ENCODE measurements at regions not wholly inside any gene's neighbourhood (a gene's known extent, or its start where the extent isn't known, plus 50 kb on each side); places are given as distances from the start of the nearest gene placed in this dataset.

DNA sequence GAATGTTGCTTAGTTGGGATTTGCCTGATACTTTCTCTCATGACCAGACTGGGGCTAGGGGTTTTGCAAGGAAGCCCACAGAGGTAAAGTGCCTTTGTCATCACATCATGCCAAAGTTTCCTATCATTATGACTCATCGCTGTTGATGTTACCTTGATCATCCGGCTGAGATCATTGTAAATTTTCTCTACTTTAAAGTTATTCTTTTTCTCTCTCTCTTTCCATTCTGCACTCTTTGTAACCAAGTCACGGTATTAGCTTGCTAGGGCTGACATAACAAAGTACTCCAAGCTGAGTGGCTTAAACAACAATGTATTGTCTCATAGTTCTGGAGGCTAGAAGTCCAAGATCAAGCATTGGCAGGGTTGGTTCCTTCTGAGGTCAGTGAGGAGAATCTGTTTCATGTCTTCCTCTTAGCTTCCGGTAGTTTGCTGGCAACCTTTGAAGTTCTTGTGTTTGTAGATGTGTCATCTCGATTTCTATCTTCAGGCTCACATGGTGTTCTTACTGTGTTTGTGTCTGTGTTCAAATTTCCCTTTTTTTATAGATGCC is 113.0 kb downstream of the DTHD1 start:
- no peak for DNase-seq (ENCODE audit: low read depth in 2 of 2)

DNA sequence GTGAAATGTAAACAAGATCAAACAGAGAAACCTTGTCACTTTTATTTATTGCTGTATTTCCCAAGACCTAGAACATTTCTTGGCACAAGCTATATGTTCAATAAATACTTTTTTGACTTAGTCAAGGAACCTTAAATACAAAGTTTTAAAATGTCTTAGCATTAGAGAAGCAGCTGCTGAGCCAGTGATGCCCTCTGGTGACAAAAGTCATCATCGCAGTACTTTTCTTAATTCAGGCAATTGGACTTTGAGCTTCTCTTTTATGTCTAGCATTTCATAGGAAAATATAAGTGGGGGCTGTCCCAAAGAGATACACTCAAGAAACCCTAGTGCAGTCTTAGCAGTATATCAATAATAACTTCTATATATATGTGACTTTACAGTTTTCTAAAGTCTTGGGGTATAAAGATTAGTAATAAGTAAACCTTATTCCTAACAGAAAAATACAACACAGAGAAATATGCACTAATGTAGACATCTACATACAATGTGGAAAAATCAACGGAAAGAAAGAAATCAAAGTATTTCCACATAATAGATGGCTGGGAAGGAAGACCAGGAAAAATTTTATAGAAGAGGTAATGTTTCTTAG is 118.4 kb downstream of the DTHD1 start:
- peak in 1 of 2 donors; percentile 22 for DNase-seq (ENCODE audit: low read depth in 2 of 2)

DNA sequence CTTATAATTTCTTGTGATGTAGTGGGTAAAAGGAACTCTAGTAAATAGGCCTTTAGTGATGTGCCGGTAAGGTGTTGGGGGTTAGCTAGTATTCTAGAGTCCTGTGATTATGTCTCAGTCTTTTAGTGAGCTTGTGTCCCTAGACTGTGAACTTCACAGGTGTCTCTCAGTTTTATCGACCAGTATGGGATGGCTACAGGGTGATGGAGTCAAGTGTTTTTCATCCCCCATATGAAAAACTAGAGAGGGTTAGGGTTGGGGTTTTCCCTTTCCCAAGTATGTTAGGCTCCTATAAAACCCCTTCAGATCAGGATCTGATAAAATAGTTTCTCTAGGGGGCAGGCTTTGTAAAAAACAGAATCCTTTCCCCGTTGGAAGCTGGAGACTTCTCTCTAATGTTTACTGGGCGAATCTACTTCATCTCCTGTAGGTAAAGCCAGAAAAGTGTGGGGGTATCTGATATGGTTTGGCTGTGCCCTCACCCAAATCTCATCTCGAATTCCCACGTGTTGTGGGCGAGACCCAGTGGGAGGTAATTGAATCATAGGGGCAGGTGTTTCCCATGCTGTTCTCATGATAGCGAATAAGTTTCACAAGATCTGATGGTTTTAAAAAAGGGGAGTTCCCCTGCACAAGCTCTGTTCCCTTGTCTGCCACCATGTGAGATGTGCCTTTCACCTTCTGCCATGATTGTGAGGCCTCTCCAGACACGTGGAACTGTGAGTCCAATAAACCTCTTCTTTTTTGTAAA is 120.8 kb downstream of the DTHD1 start:
- DNase-seq (ENCODE audit: low read depth in 2 of 2): no peak

DNA sequence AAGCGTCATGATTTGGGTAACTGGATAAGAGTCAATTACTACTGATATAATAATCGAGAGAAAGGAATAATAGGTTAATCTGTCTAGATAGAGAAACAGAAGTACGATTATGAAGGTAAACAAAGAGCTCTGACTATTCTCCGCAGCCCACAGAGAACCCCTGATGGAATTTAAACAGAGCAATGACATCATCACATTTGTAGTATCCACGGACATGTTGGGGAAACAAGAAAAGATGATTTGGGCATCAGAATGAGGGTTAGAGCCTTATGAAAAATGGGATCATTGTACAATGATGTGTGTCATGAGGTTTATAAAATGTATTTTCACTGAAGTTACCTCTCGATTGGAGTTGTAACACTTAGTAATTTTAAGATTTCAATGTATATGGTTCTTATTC is 129.9 kb downstream of the DTHD1 start:
- no peak for DNase-seq (ENCODE audit: low read depth in 2 of 2)

DNA sequence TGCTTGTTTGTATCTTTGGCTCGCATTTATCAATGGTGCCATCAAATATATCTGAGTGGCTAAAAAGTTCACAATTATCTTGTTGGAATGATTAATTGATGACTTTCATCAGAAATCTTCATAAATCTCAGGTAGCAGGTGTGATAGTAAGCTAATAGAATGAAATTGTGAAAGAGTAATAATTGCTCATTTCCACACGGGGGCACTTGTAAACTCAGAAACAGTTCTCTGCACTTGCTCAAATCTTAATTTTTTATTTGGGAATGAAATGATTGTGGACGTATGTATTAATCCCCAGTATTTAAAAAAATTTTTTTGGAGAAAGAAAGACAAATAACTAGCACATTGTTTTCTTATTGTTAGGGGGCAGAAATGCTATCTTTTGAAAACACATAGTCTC is 132.8 kb downstream of the DTHD1 start:
- DNase-seq (ENCODE audit: low read depth in 2 of 2): no peak

DNA sequence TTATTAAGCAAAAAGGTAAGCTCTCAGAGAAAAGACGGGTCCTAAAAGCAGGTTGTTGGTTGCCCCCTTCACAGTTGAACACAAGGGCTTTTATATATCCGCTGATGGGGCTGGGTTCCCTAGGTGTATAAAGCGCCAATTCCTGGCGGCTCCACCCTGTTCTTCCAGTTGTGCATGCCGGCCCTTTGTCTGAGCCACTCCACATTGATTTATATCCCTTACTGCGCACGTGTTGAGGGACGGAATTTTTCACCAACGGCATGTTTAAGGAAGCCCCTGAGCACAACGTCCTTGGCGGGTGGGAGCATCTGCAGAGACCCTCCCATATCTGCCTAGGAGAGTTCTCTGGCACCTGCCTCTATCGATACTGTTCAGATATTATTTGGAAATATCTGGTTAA is 135.7 kb downstream of the DTHD1 start:
- no peak for DNase-seq (ENCODE audit: low read depth in 2 of 2)

DNA sequence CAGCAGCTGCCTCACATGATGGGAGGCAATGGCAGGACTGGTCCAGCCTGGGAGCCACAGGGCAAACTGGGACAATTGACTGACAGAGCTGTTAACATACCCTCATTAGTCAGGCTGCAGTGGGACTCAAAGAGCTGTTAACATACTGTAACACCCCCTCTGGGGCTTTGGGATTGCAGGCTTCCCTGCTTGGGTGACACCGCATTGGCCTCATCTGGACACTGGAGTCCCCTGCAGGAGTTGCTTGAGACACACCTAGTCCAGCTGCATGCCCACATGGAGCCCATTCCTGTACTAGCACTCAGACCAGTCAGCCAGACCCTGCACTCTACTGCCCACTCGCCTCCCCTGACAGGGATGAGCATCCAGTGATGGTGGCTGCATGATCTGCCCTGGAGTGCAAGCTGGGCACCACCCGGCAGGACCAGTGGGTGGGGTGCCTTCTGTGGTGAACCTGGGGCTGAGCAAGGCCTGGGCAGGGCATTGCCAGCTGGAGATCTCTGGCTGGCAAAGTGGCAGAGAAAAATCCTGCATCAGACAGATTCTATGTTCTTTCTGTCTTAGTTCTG is 138.8 kb downstream of the DTHD1 start:
- no peak for DNase-seq (ENCODE audit: low read depth in 2 of 2)

DNA sequence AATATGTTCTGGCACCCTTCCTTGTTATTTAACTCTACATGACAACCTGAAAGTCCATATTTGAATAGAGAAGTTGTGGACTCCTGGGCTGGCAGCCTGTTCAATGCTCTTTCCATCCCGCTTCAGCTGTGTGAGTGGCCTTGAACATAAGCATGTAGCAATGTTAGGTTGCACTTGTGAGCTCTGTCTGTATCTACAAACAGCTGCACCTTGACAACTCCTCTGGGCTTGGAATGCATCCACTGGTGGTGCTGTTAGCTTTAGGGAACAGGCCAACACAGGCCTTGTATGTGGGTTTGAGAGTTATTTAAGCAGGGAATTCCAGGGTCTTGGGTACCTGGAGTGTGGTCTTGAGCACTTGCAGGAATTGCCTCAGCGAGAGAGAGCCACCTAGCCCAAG is 141.2 kb downstream of the DTHD1 start:
- DNase-seq (ENCODE audit: low read depth in 2 of 2): no peak

DNA sequence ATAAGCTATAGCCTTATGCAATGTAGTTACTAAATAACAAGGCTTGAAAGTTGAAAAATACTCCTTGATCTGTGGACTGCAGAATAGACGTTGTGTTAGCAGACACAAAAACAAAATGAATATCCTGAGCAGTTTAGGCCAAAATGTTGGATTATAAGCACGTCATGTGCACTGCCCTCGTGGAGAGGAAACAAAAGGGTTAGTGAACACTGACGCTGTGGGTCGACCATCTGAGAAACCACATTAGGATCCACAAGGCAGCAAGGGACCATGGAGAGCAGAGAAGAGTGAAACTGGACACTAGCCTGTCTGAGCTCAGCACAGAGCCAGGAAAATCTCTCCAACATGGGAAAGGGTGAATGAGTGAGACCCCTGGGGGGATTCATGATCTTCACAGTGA is 145.3 kb downstream of the DTHD1 start:
- no peak for DNase-seq (ENCODE audit: low read depth in 2 of 2)

DNA sequence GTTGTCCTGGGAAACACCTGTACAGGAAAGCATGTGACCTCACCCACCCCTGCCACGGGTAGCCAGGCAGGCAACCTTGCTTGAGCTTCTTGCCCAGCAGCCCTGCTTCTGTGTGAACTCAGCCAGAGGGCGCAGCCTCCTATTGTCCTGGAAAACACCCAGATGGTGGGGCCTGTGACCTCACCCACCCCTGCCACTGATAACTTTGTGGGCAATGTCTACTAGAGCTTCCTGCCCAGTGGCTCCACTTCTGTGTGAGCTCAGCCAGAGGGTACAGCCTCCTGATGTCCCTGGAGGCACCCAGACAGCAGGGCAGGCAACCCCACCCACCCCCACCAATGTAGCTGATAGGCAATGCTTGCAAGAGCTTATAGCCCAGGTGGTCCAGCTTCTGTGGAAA is 146.3 kb downstream of the DTHD1 start:
- DNase-seq (ENCODE audit: low read depth in 2 of 2): no peak

DNA sequence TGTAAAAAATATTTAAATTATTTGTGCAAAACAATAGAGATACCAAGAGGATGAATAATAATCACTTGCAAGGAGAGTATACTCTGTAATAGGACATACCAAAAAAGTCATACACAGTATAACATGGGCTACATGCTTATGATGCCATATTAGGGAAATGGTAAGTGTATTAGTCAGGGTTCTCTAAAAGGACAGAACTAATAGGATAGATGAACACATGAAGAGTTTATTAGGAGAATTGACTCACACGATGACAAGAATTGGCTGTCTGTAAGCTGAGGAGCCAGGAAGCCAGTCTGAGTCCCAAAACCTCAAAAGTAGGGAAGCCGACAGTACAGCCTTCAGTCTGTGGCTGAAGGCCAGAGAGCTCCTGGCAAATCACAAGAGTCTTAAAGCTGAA is 151.2 kb downstream of the DTHD1 start:
- no peak for DNase-seq (ENCODE audit: low read depth in 2 of 2)

DNA sequence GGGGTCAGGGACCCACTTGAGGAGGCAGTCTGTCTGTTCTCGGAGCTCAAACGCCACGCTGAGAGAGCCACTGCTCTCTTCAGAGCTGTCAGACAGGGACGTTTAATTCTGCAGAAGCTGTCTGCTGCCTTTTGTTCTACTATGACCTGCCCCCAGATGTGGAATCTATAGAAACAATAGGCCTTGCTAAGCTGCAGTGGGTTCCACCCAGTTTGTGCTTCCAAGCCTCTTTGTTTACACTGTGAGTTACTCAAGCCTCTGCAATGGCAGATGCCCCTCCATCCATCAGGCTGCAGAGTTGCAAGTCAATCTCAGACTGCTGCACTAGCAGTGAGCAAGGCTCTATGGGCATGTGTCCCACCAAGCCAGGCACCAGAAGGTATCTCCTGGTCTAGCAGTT is 158.1 kb downstream of the DTHD1 start:
- no peak for DNase-seq (ENCODE audit: low read depth in 2 of 2)

DNA sequence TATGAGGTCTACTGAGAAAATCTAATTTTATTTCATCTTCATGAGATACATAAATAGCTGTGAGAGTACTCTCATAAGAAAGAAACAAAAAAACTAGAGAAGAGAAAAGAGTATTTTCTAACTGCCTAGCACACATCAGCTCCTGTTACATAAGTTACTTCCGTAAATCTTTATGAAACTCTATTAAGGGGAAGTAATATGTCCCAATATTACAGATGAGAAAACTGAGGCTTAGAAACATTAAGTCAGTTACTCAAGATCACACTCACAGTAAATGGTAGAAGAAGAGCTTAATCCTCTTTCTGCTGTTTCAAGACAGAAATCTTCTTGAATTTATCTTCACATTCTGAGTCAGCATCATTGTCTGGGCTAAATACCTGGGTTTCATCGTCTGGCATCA is 164.1 kb downstream of the DTHD1 start:
- no peak for DNase-seq (ENCODE audit: low read depth in 2 of 2)

DNA sequence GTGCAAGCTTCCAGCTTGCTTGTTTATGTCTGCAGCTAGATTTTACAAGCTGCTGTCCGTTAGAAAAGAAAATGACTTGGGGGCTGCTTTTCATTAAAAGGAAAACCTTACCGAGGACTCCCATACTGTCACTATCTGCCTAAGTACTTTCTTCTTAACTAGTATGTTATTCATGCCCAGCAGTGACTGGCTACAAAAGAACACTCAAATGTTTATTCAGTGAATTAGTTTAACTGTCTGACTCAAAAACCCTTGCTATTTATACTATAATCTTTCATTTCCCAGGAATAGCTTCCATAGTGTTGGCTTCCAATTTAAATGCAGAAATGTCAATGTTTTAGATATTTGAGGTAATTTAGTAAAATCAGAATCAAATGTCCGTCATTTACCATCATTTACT is 164.9 kb downstream of the DTHD1 start:
- DNase-seq (ENCODE audit: low read depth in 2 of 2): no peak

DNA sequence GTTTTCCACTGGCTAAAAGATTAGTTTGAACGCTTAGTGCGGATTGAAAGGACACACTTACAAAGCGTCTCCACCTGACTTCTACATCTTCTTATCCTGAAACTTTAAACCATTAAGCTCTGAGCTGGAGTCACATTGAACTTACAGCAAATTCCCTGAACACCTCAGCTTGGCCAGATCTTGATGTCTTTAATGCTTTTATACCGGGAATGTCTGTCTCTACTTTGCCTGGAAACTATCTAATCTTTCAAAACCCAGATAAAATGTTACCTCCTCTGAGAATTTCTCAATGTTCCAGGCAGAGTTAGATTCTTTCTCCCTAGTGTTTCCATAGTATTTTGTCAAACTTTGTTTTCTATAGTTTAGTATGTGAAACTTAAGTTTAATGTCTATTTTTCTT is 179.9 kb downstream of the DTHD1 start:
- DNase-seq (ENCODE audit: low read depth in 2 of 2): no peak

DNA sequence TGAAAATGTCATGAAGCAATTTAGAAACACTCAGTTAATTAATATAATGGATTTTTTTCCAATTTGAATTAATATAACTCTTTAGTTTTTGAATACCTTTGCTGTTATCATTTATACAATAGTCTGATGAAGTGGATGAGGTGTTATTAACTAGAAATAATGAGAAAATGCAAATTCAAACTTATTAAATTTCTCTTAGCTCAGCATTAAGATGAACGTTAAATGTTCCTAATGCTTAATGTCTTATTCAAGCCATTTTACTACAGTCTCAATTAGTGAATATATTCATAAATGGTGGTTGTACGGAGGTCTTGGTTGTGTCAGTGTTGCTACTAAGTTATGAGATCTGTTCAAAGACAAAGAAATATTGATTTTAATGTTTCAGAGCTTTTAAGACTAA is 186.3 kb downstream of the DTHD1 start:
- DNase-seq (ENCODE audit: low read depth in 2 of 2): no peak

DNA sequence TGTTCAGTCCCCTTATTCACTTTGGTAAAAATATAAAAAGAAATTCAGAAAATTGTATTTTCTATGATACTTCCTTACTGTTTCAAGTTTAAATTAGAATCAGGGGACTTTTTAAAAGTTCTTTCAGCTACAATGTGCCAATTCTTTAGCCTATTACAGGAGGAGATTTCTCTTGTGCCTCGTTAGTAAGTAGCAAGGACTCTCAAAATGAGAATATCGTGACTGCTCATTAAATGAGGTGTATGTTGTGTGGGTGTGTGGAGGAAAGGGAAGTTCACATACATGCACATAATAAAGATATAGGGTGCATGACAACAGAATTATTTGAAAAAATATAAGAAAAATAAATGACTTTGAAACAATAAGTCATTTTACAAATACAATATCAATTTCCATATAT is 190.5 kb downstream of the DTHD1 start:
- no peak for DNase-seq (ENCODE audit: low read depth in 2 of 2)

DNA sequence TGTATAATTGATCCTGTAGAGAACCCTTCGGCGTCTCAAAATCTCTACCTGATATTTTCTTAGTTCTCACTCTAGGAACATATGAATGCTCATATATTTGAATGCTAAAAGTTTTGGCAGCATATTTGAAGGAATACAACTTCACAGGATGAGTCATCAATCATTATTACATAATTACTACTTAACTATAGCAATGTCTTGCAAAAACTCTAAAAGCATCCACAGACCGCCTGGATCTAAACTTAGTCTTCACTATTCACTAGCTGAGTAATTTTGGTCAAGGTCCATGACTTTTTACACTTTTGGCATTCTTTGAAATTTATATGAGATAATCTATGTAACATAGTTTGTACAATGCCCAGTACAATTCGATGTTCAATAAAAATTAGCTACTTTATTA is 194.7 kb downstream of the DTHD1 start:
- no peak for DNase-seq (ENCODE audit: low read depth in 2 of 2)

DNA sequence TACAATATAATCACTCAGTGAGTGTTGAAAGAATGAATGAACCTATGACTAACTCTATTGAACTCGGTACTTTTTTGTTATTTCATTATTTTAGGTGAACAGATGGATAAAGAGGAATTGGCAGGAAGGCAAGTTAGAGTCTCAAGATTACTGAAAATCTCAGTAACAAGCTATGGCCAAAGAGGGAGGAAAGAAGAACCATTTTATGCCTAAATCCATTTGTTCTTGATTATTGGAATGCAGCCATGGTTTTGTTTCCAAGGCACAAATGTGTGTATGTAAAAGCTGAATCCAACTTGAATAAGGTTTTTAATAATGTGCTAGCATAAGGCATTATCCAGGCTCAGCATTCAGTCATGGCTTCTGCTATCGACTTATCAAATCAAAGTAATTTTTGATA is 196.4 kb downstream of the DTHD1 start:
- no peak for DNase-seq (ENCODE audit: low read depth in 2 of 2)

DNA sequence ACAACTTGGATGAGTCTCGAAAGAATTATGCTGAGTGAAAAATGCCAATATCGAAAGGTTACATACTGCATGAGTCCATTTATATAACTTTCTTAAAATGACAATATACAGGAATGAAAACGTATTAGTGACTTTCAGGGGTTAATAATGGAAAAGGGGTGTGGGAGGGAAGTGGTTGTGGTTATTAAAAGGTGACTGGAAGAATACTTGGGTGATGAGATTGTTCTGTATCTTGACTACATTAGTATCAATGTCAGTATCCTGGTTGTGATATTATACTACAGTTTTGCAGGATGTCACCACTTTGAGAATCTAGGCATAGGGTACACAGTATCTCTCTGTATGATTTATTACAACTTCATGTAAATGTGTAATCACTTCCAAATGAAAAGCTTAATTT is 204.5 kb downstream of the DTHD1 start:
- DNase-seq (ENCODE audit: low read depth in 2 of 2): no peak

DNA sequence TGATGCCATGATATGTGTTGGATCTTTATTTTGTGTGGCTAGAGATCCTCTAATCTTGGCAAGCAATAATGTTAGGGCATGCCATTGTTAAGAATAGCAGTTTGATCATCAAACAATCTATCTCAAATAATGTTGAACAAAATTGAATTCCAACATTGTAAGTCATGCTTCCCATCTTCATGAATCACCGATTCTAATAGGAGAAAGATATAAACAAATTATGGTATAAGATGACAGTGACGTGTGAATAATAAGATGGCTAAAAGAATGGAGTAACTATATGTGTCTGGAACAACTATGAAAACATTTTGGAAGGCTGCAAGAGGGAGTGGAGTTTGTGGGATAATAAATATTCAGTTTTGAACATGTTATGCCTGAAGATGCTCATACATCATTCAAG is 208.4 kb downstream of the DTHD1 start:
- no peak for DNase-seq (ENCODE audit: low read depth in 2 of 2)

DNA sequence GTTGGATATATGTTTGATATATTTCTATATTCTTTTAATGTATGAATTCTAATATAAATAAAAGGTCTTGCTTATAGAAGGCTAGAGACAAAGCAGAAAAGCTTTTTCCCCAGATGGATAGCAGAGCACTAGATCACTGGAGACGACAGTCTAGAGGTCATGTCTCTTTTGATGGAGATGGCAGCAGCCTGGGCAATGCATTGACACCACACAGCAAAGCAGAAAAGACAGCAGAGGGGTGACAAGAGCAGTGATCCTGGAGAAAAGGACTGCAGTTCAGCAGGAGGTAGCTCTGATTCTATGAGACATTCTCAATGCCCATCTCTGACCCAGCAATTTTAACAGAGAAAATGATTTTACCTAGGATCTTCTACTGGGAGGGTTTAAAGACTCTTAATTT is 210.6 kb downstream of the DTHD1 start:
- DNase-seq (ENCODE audit: low read depth in 2 of 2): no peak

DNA sequence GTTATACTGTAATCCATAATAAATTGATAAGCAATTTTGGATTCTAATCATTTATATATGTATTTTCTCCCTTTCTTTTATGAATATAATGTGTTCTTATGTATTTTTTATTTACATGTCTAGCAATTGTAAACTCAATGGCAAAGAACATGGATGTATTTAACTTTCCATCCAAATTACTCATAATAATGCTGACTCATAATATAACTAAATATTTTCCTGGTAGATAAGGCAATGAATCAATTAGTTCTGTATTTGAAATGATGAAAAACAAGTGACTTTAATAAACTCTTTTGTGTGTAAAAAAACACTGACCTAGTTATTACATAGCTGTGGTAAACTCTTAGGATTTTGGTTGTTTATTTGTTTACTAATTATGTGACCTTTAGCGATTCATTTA is 211.2 kb downstream of the DTHD1 start:
- no peak for DNase-seq (ENCODE audit: low read depth in 2 of 2)

Measured in activated CD8-positive, alpha-beta memory T cell treated with anti-CD3 and anti-CD28 coated beads for 4 hours (primary cell).